DMS153 (cell line): ENCODE measurements at regions not wholly inside any gene's neighbourhood (a gene's known extent, or its start where the extent isn't known, plus 50 kb on each side); places are given as distances from the start of the nearest gene placed in this dataset.
A peak's percentile ranks its signal among the peaks of the same experiment; 100 is the strongest.

Experiments
- DNase-seq: peaks from one replicate; lab custom pipeline; 2025; lab: John Stamatoyannopoulos, UW

DNA sequence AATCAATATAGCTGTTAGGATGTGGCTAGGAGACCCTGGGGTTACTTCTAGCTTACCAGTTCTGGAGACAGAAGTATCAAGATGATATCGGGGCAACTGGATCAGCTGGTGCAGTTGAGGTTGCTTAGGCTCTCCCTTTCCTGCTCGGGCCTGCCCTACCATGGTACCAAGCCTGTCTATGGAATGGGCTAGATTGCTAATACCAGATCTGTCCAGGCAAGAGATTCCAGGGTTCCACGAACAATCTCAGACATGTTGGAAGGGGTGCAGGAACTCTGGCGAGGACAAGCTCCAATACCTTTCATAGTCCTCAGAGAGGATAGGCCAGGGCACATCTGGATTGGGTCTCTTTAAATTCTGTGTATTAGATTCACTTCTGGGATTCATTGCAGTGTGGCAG, 53.8 kb downstream of the ADM start:
- no peak for DNase-seq

DNA sequence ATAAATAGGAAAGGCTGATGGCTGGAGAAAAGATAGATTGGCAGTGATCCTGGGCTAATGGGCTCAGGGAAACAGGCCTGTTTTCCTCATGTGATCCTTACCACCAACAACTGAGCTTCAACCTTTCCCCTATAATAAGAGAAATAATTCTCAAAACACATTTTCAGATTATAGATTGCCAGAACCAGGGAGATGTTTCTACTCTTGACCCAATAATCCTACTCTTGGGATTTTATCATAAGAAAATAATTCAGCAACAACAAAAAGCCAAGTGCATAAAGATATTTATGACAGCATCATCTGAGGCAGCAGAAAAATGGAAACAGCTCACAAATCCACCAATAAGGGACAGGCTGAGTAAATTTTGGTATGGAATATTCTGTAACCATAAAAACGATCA, 54.3 kb downstream of the ADM start:
- no peak for DNase-seq

GRCh38 chr11:10360835-10361234, 56.0 kb downstream of the ADM start:
- DNase-seq = no peak

DNA sequence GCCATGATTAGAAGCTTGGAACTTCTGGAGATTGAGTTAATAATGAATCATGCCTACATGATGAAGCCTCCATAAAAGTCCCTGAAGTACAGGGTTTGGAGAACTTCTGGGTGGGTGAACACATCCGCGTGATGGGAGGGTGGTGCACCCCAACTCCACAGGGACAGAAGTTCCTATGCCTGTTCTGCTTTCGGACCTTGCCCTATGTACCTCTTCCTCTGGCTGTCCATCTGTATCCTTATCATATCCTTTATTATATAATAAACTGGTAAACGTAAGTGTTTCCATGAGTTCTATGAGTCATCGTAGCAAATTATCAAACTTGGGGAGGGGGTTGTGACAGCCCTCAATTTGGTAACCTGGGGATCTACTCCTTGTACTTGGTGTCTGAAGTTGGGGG, 60.2 kb downstream of the ADM start:
- no peak for DNase-seq

DNA sequence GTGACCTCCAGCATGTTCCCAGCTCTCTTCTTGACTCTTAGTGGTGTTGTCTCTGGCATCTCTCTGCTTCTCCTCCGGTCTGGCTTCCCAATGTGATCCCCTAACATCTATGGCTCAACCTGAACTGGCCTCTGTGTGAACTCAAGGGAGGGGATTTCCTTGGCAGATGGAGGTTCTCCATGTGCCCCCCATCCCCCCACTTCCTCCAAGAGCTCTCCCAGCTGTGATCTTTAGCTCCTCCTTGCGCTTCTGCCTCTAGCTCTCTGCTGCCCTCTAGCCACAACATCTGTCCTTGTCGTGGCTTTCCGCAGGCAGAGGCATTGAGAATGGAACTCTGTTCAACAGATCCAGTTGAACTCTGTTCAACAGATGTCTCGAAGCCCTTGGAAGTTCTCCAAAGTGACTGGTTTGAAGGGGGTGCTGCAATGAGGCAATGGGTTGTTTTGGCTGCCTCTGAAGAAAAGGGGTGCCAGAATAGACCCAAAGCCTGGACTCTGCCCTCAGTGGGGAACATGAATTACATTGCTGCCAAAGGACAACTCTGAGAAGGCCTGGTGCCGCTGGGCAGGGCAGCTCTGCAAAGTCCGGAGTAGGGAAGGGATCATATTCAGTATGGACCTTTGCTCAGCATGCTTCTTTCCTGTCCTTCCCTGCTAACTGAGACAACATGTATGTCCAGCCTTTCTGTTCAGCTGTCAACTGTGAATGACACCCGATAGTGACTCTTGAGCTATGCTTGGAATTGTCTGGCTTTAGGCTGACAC, 61.9 kb downstream of the ADM start:
- DNase-seq = peak; percentile 61

GRCh38 chr11:10371926-10372641, 67.2 kb downstream of the ADM start:
- no peak for DNase-seq

DNA sequence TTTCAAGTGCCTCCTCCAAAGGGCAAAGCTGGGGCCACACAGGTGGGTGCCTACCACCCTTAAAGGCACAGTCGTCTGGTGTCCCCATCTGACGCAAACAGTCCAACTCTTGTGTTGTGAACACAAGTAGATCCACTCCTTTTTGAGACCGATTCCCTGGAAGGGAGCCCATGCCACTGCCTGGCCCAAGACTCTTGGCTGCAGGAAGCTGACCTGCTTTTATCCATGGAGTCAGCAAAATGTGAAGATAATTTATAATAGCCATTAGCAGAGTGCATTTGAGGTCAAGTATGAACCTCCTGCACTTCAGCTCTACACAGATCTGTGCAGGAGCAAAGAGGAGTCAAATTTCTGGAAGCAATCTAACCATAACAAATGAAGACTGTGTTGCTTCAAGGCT, 68.5 kb downstream of the ADM start:
- peak; percentile 55 for DNase-seq

GRCh38 chr11:10373929-10374328, 69.1 kb downstream of the ADM start:
- DNase-seq = no peak

DNA sequence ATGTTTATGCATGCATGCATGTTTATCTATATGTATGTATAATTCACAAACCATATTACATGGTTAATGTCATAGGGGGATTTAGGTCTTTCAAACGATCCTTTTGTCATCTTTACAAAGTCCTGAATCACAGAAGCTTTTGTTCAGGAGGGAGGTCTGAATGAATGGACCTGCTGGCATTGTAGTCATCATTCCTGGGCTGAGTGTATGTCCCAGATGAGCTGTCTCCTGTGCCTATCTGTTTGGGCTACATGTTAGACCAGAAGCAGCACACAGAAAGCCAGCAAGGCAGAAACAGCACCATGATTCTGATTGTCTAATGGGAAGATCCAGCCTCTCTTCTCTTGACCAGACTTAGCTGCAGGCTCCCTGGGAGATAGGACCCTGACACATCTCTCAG, 69.5 kb downstream of the ADM start:
- no peak for DNase-seq

GRCh38 chr11:10375280-10375971, 70.6 kb downstream of the ADM start:
- DNase-seq = no peak

GRCh38 chr11:10376061-10376460, 71.2 kb downstream of the ADM start:
- DNase-seq = no peak

- DNase-seq = no peak
Observed at GRCh38 chr11:10377183-10377582, 72.3 kb downstream of the ADM start.

DNA sequence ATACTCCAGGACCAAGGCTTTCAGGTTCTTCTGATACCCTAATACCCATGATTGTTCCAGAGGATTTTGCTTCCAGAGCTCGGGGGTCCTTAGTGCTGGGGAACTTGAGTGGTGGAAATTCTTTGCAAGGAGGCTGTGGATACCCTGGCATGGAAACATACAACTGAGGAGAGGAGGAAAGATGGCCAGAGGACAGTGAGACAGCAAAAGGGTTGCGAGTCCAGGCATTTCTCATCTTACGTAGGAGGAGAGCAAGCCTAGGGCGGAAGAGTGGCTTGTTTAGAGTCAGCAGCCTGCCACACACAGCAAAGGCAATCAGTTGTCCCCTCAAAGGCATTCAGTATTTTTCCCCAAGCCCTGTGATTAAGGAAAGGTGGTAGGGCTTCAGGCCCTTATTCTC, 73.5 kb downstream of the ADM start:
- no peak for DNase-seq

DNA sequence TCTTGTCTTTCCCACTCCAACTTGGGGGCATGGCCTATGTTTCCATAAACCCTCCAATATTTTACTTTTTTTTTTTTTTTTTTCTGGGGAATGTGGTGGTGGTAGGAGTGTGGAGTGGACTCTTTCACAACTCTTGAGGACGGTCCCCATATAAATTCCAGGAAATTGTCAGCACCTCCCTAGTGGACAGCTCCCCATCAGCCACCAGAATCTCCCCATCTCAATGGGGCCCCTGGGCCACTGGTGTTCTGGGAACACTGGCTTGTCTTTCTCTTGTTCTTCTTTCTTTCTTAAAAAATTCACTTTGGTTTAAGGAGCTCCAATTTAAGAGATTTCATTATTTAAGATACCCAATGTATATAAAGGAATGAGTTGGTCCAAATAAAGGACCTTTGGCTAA, 74.1 kb downstream of the ADM start:
- DNase-seq = no peak

GRCh38 chr11:10379426-10379825, 74.6 kb downstream of the ADM start:
- no peak for DNase-seq

GRCh38 chr11:10379871-10380568, 75.0 kb upstream of the AMPD3 start:
- DNase-seq = peak; percentile 95

DNA sequence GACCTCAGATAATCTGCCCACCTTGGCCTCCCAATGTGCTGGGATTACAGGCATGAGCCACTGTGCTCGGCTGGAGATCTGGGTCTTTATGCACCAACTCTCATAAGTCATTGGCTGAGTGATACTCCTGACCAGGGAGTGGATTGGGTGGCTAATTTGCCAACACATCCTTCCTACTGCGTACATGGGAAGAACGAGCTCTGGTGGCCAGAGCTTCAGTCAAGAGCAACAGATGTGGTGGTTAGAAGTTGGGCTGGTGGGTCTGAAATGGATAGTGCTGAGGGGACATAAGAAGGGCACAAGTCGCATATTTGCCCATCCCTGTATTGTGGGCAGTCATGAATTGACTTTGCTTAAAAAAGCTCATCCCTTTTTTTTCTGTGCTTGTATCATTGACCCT, 74.1 kb upstream of the AMPD3 start:
- no peak for DNase-seq

DNA sequence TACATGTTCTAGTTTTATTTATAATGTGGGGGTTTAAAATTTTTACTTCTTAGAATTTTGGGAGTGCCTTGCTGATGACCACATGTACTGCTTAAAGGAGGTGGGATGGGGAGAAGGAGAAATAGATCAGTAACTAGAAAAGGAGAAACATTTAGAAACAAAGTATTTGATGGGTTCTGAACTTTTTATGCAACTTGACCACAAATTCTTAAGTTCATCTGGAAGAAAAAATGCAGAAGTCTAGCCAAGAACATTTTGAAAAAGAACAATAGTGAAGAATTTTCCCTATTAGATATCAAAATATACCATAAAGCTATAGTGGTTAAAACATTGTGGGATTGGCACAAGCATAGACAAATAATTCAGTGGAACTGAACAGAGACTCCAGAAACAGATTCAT, 73.3 kb upstream of the AMPD3 start:
- no peak for DNase-seq

- no peak for DNase-seq
Observed at GRCh38 chr11:10382518-10382917, 72.5 kb upstream of the AMPD3 start.

GRCh38 chr11:10385696-10386095, 69.4 kb upstream of the AMPD3 start:
- no peak for DNase-seq

DNA sequence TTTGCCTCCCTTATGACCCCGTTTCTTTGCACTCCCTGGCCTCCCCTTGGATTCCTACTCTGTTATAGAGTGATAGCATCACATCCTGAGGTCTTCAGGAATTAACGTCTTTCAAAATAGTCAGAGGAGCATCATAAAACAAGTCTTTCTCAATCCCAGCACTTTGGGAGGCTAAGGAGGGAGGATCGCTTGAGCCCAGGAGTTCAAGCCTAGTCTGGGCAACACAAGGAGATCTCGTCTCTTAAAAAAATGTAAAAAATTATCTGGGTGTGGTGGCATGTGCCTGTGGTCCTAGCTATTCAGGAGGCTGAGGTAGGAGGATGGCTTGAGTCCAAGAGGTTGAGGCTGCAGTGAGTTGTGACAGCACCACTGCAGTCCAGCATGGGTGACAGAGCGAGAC, 68.7 kb upstream of the AMPD3 start:
- DNase-seq = no peak

- no peak for DNase-seq
Observed at GRCh38 chr11:10386861-10387205, 68.2 kb upstream of the AMPD3 start.
